ENCODE measurements at regions not wholly inside any gene's neighbourhood (a gene's known extent, or its start where the extent isn't known, plus 50 kb on each side); places are given as distances from the start of the nearest gene placed in this dataset.

- Histone ChIP-seq H3K9me3 (no peaks in the 10 kb centered on the region), H3K4me3 (no peak overlapping the region), H3K36me3 (no peaks in the 10 kb centered on the region), H3K27me3 (no peaks in the 10 kb centered on the region), H3K4me1 (no peaks in the 10 kb centered on the region), H3K27ac (no peak overlapping the region)
- intact Hi-C loops (cut with DNase I; ENCODE audit: low total_unique reads) = no loop called here
- DNase-seq = no peak
- no peak for TF ChIP-seq POLR2A (IDR thresholded peaks at IDR 0.05)
- TF ChIP-seq CTCF (IDR thresholded peaks at IDR 0.05) = no peak
Measured at GRCh38 chr6:147057705-147058342, 146.4 kb upstream of the STXBP5 start.

DNA sequence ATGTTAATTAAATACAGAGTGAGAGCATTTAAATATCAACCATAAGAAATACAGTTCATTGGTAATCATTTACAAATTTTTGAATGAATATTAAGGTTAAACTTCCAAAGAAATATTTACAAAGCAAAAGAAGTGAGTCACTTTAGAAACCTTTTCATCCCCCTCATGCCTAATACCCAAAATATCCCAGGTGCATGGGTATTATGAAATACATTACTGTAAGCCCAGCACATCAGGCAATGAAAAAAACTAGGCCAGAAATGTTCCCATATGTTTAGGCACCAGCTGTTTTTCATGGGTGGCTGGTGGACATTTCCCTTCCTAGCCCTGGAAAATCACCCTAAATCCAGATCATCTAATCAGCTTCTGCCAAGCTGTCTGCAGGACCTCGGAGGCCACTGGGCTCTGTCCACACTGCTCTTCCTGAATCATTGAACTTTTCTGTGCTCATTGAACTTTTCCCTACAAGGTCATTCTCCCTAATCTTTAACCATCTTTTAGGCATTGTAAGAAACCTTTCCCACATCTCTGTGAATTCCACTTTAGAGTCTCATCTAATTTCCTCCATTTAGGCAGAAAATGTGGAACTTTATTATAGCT lies 145.3 kb upstream of the STXBP5 start:
- Histone ChIP-seq H3K36me3 (no peaks in the 10 kb centered on the region), H3K9me3 (no peaks in the 10 kb centered on the region), H3K27ac (no peak overlapping the region), H3K4me1 (no peaks in the 10 kb centered on the region), H3K4me3 (no peak overlapping the region), H3K27me3 (no peaks in the 10 kb centered on the region)
- TF ChIP-seq POLR2A (IDR thresholded peaks at IDR 0.05) (no peak), CTCF (IDR thresholded peaks at IDR 0.05) (no peak)
- no peak for DNase-seq
- intact Hi-C loops (cut with DNase I; ENCODE audit: low total_unique reads) = no loop called here

DNA sequence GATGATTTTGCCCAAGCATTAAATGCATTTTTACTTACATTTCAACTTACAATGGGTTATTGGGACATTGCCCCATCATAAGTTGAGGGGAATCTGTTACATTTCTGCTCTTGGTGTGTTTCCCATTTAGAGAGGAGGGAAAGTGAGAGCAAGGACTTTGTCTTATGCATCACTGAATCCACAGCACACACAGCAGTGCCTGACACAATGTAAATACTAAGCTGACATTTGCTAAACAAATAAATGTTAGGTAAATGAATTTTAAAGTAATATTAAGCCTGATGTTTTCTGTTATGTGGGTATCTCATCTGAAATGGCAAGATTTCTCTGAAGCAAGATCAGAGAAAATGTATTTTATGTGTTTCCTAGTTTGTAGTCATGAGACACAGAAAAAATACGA lies 143.6 kb upstream of the STXBP5 start:
- H3K4me1 ChIP-seq = no peaks in the 10 kb centered on the region
- no peak overlapping the region for H3K27ac ChIP-seq
- H3K4me3 ChIP-seq = no peak overlapping the region
- intact Hi-C loops (cut with DNase I; ENCODE audit: low total_unique reads) = no loop called here
- H3K9me3 ChIP-seq = no peaks in the 10 kb centered on the region
- DNase-seq = no peak
- TF ChIP-seq POLR2A (IDR thresholded peaks at IDR 0.05) (no peak), CTCF (IDR thresholded peaks at IDR 0.05) (no peak)
- no peaks in the 10 kb centered on the region for H3K27me3 ChIP-seq
- no peaks in the 10 kb centered on the region for H3K36me3 ChIP-seq

GRCh38 chr6:147061252-147061651 lies 143.0 kb upstream of the STXBP5 start:
- intact Hi-C loops (cut with DNase I; ENCODE audit: low total_unique reads) = no loop called here
- H3K4me3 ChIP-seq = no peak overlapping the region
- H3K27me3 ChIP-seq = no peaks in the 10 kb centered on the region
- H3K36me3 ChIP-seq = no peaks in the 10 kb centered on the region
- DNase-seq = no peak
- H3K9me3 ChIP-seq = no peaks in the 10 kb centered on the region
- no peaks in the 10 kb centered on the region for H3K4me1 ChIP-seq
- TF ChIP-seq CTCF (IDR thresholded peaks at IDR 0.05) (no peak), POLR2A (IDR thresholded peaks at IDR 0.05) (no peak)
- H3K27ac ChIP-seq = no peak overlapping the region

DNA sequence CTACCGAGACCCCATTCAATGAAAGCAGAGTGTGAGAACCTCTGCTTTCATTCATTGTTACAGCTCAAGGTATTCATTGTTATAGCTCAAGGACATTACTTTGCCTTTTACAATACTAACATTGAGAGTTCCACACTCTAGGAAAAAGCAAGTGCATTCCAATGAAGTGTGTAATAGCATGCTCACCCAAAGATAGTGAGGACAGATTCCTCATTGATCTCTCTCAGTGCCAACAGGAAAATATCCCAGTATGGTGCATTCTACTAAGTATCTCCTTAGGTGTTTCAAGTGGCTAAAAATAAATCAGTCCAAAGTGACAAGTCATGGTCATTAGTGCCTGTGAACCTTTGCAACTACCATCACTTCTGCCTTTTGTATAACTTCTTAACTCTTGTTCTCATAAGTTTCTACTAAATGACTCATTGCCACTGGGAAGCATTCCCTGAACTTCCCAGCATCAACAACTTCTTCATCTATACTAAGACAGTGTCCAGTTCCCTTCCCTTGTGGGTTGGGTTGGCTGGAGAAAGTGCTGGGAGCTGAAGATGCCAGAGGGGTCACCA lies 140.7 kb upstream of the STXBP5 start:
- no peak overlapping the region for H3K27ac ChIP-seq
- intact Hi-C loops (cut with DNase I; ENCODE audit: low total_unique reads) = no loop called here
- H3K4me3 ChIP-seq = no peak overlapping the region
- H3K27me3 ChIP-seq = no peaks in the 10 kb centered on the region
- no peaks in the 10 kb centered on the region for H3K9me3 ChIP-seq
- no peak for DNase-seq
- TF ChIP-seq CTCF (IDR thresholded peaks at IDR 0.05) = no peak
- no peaks in the 10 kb centered on the region for H3K4me1 ChIP-seq
- H3K36me3 ChIP-seq = no peaks in the 10 kb centered on the region

All from uterus (tissue), 3 donors.